ENCODE measurements at regions not wholly inside any gene's neighbourhood (a gene's known extent, or its start where the extent isn't known, plus 50 kb on each side); places are given as distances from the start of the nearest gene placed in this dataset.

DNA sequence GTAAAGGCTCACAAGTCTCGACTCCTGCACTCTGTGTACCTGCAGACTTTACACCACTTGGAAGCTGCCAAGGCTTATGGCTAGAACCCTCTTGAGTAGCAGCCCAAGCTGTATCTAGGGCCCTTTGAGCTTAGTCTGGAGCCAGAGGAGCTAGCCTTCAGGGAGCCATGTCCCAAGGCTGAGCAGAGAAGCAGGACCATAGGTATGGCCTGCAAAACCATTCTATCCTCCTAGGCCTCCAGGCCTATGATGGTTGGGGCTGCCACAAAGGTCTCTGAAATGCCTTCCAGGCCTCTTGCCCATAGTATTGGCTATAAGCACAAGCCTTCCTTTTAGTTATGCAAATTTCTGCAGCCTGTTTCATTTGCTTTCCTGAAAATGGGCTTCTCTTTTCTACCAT, 380.7 kb upstream of the CPXCR1 start:
- Histone ChIP-seq H3K36me3 (no peaks in the 10 kb centered on the region), H3K9me3 (no peaks in the 10 kb centered on the region), H3K4me3 (no peak overlapping the region), H3K27ac (no peak overlapping the region), H3K4me1 (no peaks in the 10 kb centered on the region), H3K27me3 (no peaks in the 10 kb centered on the region)
- no peak for DNase-seq (ENCODE audit: low spot score in 2 of 2)
- intact Hi-C loops (cut with DNase I): no loop called here
- TF ChIP-seq, protein P1, sequence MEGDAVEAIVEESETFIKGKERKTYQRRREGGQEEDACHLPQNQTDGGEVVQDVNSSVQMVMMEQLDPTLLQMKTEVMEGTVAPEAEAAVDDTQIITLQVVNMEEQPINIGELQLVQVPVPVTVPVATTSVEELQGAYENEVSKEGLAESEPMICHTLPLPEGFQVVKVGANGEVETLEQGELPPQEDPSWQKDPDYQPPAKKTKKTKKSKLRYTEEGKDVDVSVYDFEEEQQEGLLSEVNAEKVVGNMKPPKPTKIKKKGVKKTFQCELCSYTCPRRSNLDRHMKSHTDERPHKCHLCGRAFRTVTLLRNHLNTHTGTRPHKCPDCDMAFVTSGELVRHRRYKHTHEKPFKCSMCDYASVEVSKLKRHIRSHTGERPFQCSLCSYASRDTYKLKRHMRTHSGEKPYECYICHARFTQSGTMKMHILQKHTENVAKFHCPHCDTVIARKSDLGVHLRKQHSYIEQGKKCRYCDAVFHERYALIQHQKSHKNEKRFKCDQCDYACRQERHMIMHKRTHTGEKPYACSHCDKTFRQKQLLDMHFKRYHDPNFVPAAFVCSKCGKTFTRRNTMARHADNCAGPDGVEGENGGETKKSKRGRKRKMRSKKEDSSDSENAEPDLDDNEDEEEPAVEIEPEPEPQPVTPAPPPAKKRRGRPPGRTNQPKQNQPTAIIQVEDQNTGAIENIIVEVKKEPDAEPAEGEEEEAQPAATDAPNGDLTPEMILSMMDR (IDR thresholded peaks at IDR 0.05): no peak

DNA sequence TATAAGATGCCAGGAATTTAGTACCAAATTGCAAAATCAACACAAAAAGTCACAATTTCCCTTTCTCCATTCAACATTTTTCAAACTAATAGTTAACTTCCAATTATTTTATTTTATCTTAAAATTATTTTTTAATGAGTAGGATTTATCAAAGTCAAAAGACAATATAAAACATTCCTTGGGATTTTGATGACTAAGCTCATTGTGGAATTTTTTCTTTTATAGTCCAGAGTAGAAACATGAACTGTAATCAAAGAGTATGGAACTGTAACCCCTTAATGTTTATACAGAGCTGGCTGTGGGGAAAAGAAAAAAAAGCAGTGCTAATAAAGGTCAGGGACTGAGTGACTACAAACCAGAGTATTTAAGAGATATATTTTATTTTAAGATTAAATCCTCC, 368.6 kb upstream of the CPXCR1 start:
- no peak overlapping the region for H3K27ac ChIP-seq
- no peaks in the 10 kb centered on the region for H3K27me3 ChIP-seq
- H3K9me3 ChIP-seq: no peaks in the 10 kb centered on the region
- TF ChIP-seq, protein P1 (IDR thresholded peaks at IDR 0.05): no peak
- intact Hi-C loops (cut with DNase I): no loop called here
- no peak for DNase-seq (ENCODE audit: low spot score in 2 of 2)
- no peaks in the 10 kb centered on the region for H3K36me3 ChIP-seq
- no peaks in the 10 kb centered on the region for H3K4me1 ChIP-seq
- no peak overlapping the region for H3K4me3 ChIP-seq

DNA sequence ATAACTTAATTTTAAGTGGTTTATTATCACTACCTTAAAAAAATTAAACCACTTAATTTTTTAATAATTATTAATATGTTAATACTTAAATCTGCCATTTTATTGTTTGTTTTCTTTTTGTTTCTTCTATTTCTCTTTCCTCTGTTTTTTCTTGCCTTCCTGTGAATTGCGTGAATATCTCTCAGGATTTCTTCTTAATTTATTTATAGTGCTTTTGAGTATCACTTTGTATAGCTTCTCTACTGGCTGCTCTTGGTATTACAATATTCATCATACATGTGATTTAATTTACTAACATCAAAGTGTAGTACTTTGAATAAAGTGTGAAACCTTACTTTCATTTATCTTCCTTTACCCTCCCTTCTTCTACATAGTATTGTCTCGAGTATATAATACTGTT, 349.5 kb upstream of the CPXCR1 start:
- Histone ChIP-seq H3K27ac (no peak overlapping the region), H3K27me3 (no peaks in the 10 kb centered on the region), H3K4me1 (no peaks in the 10 kb centered on the region), H3K4me3 (no peak overlapping the region), H3K36me3 (no peaks in the 10 kb centered on the region), H3K9me3 (no peaks in the 10 kb centered on the region)
- intact Hi-C loops (cut with DNase I): no loop called here
- DNase-seq (ENCODE audit: low spot score in 2 of 2): no peak
- TF ChIP-seq, protein P1 (IDR thresholded peaks at IDR 0.05): no peak

DNA sequence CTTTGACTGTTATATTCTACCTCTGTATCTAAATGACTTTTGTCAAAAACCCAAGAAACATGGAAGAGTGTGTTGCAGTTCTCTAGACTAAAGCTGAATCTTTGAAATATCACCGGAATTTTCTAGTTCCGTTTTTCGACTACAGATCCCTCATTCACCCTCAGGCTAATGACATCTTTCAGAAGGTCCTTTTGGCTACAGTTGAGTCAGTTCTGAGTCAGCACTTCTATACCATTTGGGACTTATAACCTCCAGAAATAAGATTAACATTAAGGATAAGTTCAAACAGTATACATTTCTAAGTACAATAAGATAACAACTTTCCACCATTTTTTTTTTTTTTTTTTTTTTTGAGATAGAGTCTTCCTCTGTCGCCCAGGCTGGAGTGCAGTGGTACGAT, 331.0 kb upstream of the CPXCR1 start:
- intact Hi-C loops (cut with DNase I): no loop called here
- no peaks in the 10 kb centered on the region for H3K27me3 ChIP-seq
- TF ChIP-seq, protein P1 (IDR thresholded peaks at IDR 0.05): no peak

DNA sequence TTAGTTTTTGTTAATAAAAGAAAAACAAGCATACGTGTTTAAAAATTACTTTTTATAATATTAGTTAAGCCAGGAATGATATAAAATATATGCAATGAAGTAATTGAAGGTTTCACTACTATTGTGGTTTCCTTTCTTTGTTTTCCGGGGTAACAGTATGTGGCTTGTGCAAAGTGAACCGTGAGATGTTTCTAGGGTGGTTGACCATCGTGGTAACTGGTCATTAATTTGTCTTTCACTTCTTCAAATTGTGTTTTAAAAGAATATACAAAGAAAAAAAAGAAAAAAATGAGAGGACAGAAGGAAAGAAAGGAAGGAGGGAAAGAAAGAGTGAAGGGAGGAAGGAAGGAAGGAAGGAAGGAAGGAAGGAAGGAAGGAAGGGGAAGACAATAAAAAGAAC, 330.1 kb upstream of the CPXCR1 start:
- no peak overlapping the region for H3K27ac ChIP-seq
- DNase-seq (ENCODE audit: low spot score in 2 of 2): no peak
- H3K9me3 ChIP-seq: no peaks in the 10 kb centered on the region
- H3K36me3 ChIP-seq: no peaks in the 10 kb centered on the region
- H3K4me1 ChIP-seq: no peaks in the 10 kb centered on the region
- H3K27me3 ChIP-seq: no peaks in the 10 kb centered on the region
- H3K4me3 ChIP-seq: no peak overlapping the region
- intact Hi-C loops (cut with DNase I): no loop called here
- TF ChIP-seq, protein P1 (IDR thresholded peaks at IDR 0.05): no peak

More for the DNA sequence above, 331.0 kb upstream of the CPXCR1 start:
- no peaks in the 10 kb centered on the region for H3K4me1 ChIP-seq
- no peaks in the 10 kb centered on the region for H3K36me3 ChIP-seq
- H3K4me3 ChIP-seq: no peak overlapping the region
- H3K27ac ChIP-seq: no peak overlapping the region
- no peaks in the 10 kb centered on the region for H3K9me3 ChIP-seq
- DNase-seq (ENCODE audit: low spot score in 2 of 2): no peak

DNA sequence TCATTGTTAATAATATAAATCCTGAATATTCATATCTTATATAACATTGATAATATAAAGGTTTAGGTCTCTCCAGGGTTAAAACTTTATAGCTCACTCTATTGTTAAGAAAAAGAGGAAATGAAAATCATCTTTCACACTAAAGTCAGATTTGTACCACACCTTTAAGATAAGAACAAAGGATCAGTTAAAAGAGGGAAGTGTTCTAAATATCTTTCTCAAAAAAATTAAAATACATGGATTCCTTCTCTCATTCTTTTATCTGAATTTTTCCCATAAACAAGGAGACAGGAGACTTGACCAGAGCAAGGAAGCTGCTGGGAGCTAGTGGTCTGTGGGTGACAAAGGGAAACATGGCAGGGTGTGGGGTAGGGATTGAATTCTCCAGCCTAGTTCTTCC, 323.0 kb upstream of the CPXCR1 start:
- no peaks in the 10 kb centered on the region for H3K9me3 ChIP-seq
- DNase-seq (ENCODE audit: low spot score in 2 of 2): no peak
- intact Hi-C loops (cut with DNase I): no loop called here
- no peaks in the 10 kb centered on the region for H3K36me3 ChIP-seq
- H3K27ac ChIP-seq: no peak overlapping the region
- H3K4me3 ChIP-seq: no peak overlapping the region
- TF ChIP-seq, protein P1 (IDR thresholded peaks at IDR 0.05): no peak
- no peaks in the 10 kb centered on the region for H3K4me1 ChIP-seq
- no peaks in the 10 kb centered on the region for H3K27me3 ChIP-seq
